GM12891 (cell line): ENCODE measurements at regions not wholly inside any gene's neighbourhood (a gene's known extent, or its start where the extent isn't known, plus 50 kb on each side); places are given as distances from the start of the nearest gene placed in this dataset.

Experiments
- PAX5 ChIP-seq: IDR thresholded peaks from 2 replicates; pipeline ENCODE4 v1.6.1; 2011; ENCODE audit warnings: low read length, moderate library complexity, mild to moderate bottlenecking; ENCODE audit not compliant: insufficient read depth, severe bottlenecking
- POLR2A ChIP-seq: IDR thresholded peaks from 2 replicates; pipeline ENCODE4 v1.6.1; 2011; ENCODE audit warnings: low read depth, low read length, control low read depth
- POLR2AphosphoS5 ChIP-seq: IDR thresholded peaks from 2 replicates; pipeline ENCODE4 v1.6.1; 2011; ENCODE audit warnings: low read depth, low read length, control low read depth
- SPI1 ChIP-seq: IDR thresholded peaks from 2 replicates; pipeline ENCODE4 v1.6.1; 2011; ENCODE audit warnings: low read depth, low read length, control low read depth
- TAF1 ChIP-seq: IDR thresholded peaks from 2 replicates; pipeline ENCODE4 v1.6.1; 2011; ENCODE audit warnings: low read depth, low read length, control low read depth

- TF ChIP-seq POLR2A, result no peak
- no peak for TF ChIP-seq POLR2AphosphoS5
- no peak for TF ChIP-seq TAF1
- no peak for TF ChIP-seq SPI1
- no peak for TF ChIP-seq PAX5
Measured at GRCh38 chr17:83171661-83172060, 92.3 kb downstream of the METRNL start.
